HG03565 (cell line): ENCODE measurements at regions not wholly inside any gene's neighbourhood (a gene's known extent, or its start where the extent isn't known, plus 50 kb on each side); places are given as distances from the start of the nearest gene placed in this dataset.
"Not testable (repeated sequence)": the region's sequence is repeated elsewhere in the genome, so short reads cannot be mapped to it uniquely, and the experiment has no call there.

Experiments
- ATAC-seq: cut with Tn5 transposase; IDR thresholded peaks from one replicate; pipeline ENCODE4 v1.9.1; 2021; ENCODE audit warnings: mild to moderate bottlenecking, moderate library complexity; ENCODE audit not compliant: unreplicated experiment

- ATAC-seq: no peak
Observed at GRCh38 chr1:195763907-195764374, 844.3 kb downstream of the KCNT2 start.

- ATAC-seq: no peak
Observed at GRCh38 chr1:195763146-195763906, 844.9 kb downstream of the KCNT2 start.

GRCh38 chr1:195761104-195761503 is 847.1 kb downstream of the KCNT2 start:
- ATAC-seq: no peak

- ATAC-seq: no peak
Observed at GRCh38 chr1:195756109-195756508, 852.1 kb downstream of the KCNT2 start.

GRCh38 chr1:195754874-195755273 is 853.4 kb downstream of the KCNT2 start:
- no peak for ATAC-seq

GRCh38 chr1:195754303-195754702 is 853.9 kb downstream of the KCNT2 start:
- ATAC-seq: no peak

GRCh38 chr1:195748969-195749368 is 859.3 kb downstream of the KCNT2 start:
- ATAC-seq: no peak

- no peak for ATAC-seq
Observed at GRCh38 chr1:195745189-195746010, 862.8 kb downstream of the KCNT2 start.

- no peak for ATAC-seq
Observed at GRCh38 chr1:195744256-195744655, 864.0 kb downstream of the KCNT2 start.

GRCh38 chr1:195740862-195741261 is 867.4 kb downstream of the KCNT2 start:
- ATAC-seq: no peak

- no peak for ATAC-seq
Observed at GRCh38 chr1:195738966-195739650, 869.1 kb downstream of the KCNT2 start.

- ATAC-seq: no peak
Observed at GRCh38 chr1:195735140-195735539, 873.1 kb downstream of the KCNT2 start.

- ATAC-seq: no peak
Observed at GRCh38 chr1:195733826-195734225, 874.4 kb downstream of the KCNT2 start.

GRCh38 chr1:195733408-195733807 is 874.8 kb downstream of the KCNT2 start:
- no peak for ATAC-seq

- ATAC-seq: no peak
Observed at GRCh38 chr1:195731385-195731784, 876.9 kb downstream of the KCNT2 start.

- no peak for ATAC-seq
Observed at GRCh38 chr1:195723796-195724194, 884.4 kb downstream of the KCNT2 start.

- ATAC-seq: not testable (repeated sequence)
Observed at GRCh38 chr1:195722852-195723795, 885.1 kb downstream of the KCNT2 start.

GRCh38 chr1:195722146-195722545 is 886.1 kb downstream of the KCNT2 start:
- not testable (repeated sequence) for ATAC-seq

GRCh38 chr1:195721210-195721971 is 886.8 kb downstream of the KCNT2 start:
- no peak for ATAC-seq

- ATAC-seq: no peak
Observed at GRCh38 chr1:195717651-195718050, 890.6 kb downstream of the KCNT2 start.
